PC-9 (cell line): ENCODE measurements at regions not wholly inside any gene's neighbourhood (a gene's known extent, or its start where the extent isn't known, plus 50 kb on each side); places are given as distances from the start of the nearest gene placed in this dataset.

Source experiments
- BruUV-seq: library from RNA; stranded (reverse); fragments of 400-500 nt; replicated peaks from 2 replicates; lab custom pipeline; 2021; lab: Mats Ljungman, UMichigan
- CTCF ChIA-PET: fragments of 300-600 bp; sonication (Branson Sonifier 250); formaldehyde crosslinking; loops from one replicate; lab custom pipeline; 2022; ENCODE audit warnings: antibody characterized with exemption; lab: Charles Lee
- POLR2A ChIA-PET: fragments of 300-600 bp; sonication (Branson Sonifier 250); formaldehyde crosslinking; loops from one replicate; lab custom pipeline; 2022; ENCODE audit warnings: antibody characterized with exemption; ENCODE audit not compliant: unreplicated experiment; lab: Charles Lee
- DNase-seq, 2 experiments: peaks; one replicate each; pipeline versions ENCODE4 v3.0.0 to v3.0.0-alpha.2; 2015 to 2022; ENCODE audit warnings: mixed read lengths in 1 of 2
- H2AFZ ChIP-seq: fragments of 200-600 bp; sonication (generic); 2 replicates; pipeline ENCODE4 v1.8.1; 2017; ENCODE audit warnings: antibody characterized with exemption
- H3F3A ChIP-seq: fragments of 200-600 bp; sonication (generic); 2 replicates; pipeline ENCODE4 v1.8.1; 2017; ENCODE audit warnings: antibody characterized with exemption, mild to moderate bottlenecking, low read depth; ENCODE audit not compliant: insufficient read depth
- H3K27ac ChIP-seq: fragments of 200-600 bp; sonication (generic); 2 replicates; pipeline ENCODE4 v1.6.1; 2016; ENCODE audit warnings: mixed run types
- H3K27me3 ChIP-seq: fragments of 200-600 bp; sonication (generic); 2 replicates; pipeline ENCODE4 v1.6.1; 2016; ENCODE audit warnings: low read depth, mixed run types; ENCODE audit not compliant: insufficient read depth
- H3K36me3 ChIP-seq: fragments of 200-600 bp; sonication (generic); 2 replicates; pipeline ENCODE4 v1.6.1; 2016; ENCODE audit warnings: low read depth, mixed run types
- H3K4me1 ChIP-seq: fragments of 200-600 bp; sonication (generic); replicated peaks from 2 replicates; pipeline ENCODE4 v1.6.1; 2016; ENCODE audit warnings: mixed run types; ENCODE audit not compliant: insufficient read depth
- H3K4me2 ChIP-seq: fragments of 200-600 bp; sonication (generic); 2 replicates; pipeline ENCODE4 v1.6.1; 2017; ENCODE audit warnings: mixed run types
- H3K4me3 ChIP-seq: fragments of 200-600 bp; sonication (generic); 2 replicates; pipeline ENCODE4 v1.6.1; 2016; ENCODE audit warnings: mixed run types
- H3K79me2 ChIP-seq: fragments of 200-600 bp; sonication (generic); 2 replicates; pipeline ENCODE4 v1.6.1; 2017; ENCODE audit warnings: low read depth, mixed run types
- H3K9me2 ChIP-seq: fragments of 200-600 bp; sonication (generic); 2 replicates; pipeline ENCODE4 v1.8.1; 2017; ENCODE audit warnings: mild to moderate bottlenecking; ENCODE audit not compliant: insufficient read depth
- H3K9me3 ChIP-seq: fragments of 200-600 bp; sonication (generic); 2 replicates; pipeline ENCODE4 v1.8.1; 2016; ENCODE audit warnings: low read depth; ENCODE audit not compliant: insufficient read depth
- H4K20me1 ChIP-seq: fragments of 200-600 bp; sonication (generic); 2 replicates; pipeline ENCODE4 v1.8.1; 2017; ENCODE audit not compliant: insufficient read depth
- CTCF ChIP-seq: fragments of 200-600 bp; sonication (generic); conservative IDR thresholded peaks from 2 replicates; pipeline ENCODE4 v1.6.1; 2017; ENCODE audit warnings: mixed run types, antibody characterized with exemption, mild to moderate bottlenecking, moderate library complexity
- EZH2 ChIP-seq: fragments of 200-600 bp; sonication (generic); IDR thresholded peaks from 2 replicates; pipeline ENCODE4 v1.8.0; 2017; ENCODE audit warnings: antibody characterized with exemption, low read depth
- intact Hi-C: fragments of 100-400 bp; cut with micrococcal nuclease; formaldehyde crosslinking; loops from one replicate; pipeline ENCODE4 v1.10.0; 2022; ENCODE audit not compliant: unreplicated experiment

GRCh38 chr5:11981986-11982385 lies 77.7 kb upstream of the CTNND2 start:
- DNase-seq: no peak
- Histone ChIP-seq H3K27me3 (no peaks in the 10 kb centered on the region), H3K4me3 (no peak overlapping the region), H3F3A (no peaks in the 10 kb centered on the region), H3K4me1 (no peaks in the 10 kb centered on the region), H3K36me3 (no peaks in the 10 kb centered on the region), H3K4me2 (no peak overlapping the region), H2AFZ (no peak overlapping the region), H3K27ac (no peak overlapping the region), H3K79me2 (no peaks in the 10 kb centered on the region), H4K20me1 (peaks cover 5% of the 10 kb centered on the region; the same call in 1 of the 2 replicates), H3K9me3 (no peaks in the 10 kb centered on the region), H3K9me2 (no peaks in the 10 kb centered on the region)
- POLR2A ChIA-PET: no interaction called here
- TF ChIP-seq EZH2: no peak
- TF ChIP-seq CTCF: no peak
- CTCF ChIA-PET: no interaction called here
- BruUV-seq: no TSS peak
- intact Hi-C loops: no loop called here

GRCh38 chr5:11977904-11978303 lies 73.7 kb upstream of the CTNND2 start:
- Histone ChIP-seq H3K4me3 (no peak overlapping the region), H3K27me3 (no peaks in the 10 kb centered on the region), H3K9me3 (no peaks in the 10 kb centered on the region), H3K9me2 (no peaks in the 10 kb centered on the region), H3F3A (no peaks in the 10 kb centered on the region), H3K36me3 (no peaks in the 10 kb centered on the region), H3K4me1 (no peaks in the 10 kb centered on the region), H2AFZ (no peak overlapping the region), H3K27ac (no peak overlapping the region), H3K79me2 (no peaks in the 10 kb centered on the region), H4K20me1 (peaks cover under 1% of the 10 kb centered on the region; the same call in 1 of the 2 replicates), H3K4me2 (no peak overlapping the region)
- ChIA-PET CTCF (no interaction called here), POLR2A (no interaction called here)
- intact Hi-C loops: no loop called here
- no TSS peak for BruUV-seq
- no peak for TF ChIP-seq CTCF
- no peak for TF ChIP-seq EZH2
- DNase-seq: no peak

GRCh38 chr5:11973469-11973868 lies 69.2 kb upstream of the CTNND2 start:
- Histone ChIP-seq H3K79me2 (no peaks in the 10 kb centered on the region), H3K9me3 (no peaks in the 10 kb centered on the region), H2AFZ (no peak overlapping the region), H4K20me1 (no peaks in the 10 kb centered on the region), H3K4me3 (no peak overlapping the region), H3F3A (no peaks in the 10 kb centered on the region), H3K36me3 (no peaks in the 10 kb centered on the region), H3K4me2 (no peak overlapping the region), H3K4me1 (no peaks in the 10 kb centered on the region), H3K27ac (no peak overlapping the region), H3K27me3 (no peaks in the 10 kb centered on the region), H3K9me2 (no peaks in the 10 kb centered on the region; the same call in 1 of the 2 replicates)
- intact Hi-C loops: no loop called here
- no peak for DNase-seq
- ChIA-PET POLR2A (no interaction called here), CTCF (no interaction called here)
- BruUV-seq: no TSS peak
- TF ChIP-seq EZH2: no peak
- TF ChIP-seq CTCF: no peak
